ENCODE measurements at regions not wholly inside any gene's neighbourhood (a gene's known extent, or its start where the extent isn't known, plus 50 kb on each side); places are given as distances from the start of the nearest gene placed in this dataset.

DNA sequence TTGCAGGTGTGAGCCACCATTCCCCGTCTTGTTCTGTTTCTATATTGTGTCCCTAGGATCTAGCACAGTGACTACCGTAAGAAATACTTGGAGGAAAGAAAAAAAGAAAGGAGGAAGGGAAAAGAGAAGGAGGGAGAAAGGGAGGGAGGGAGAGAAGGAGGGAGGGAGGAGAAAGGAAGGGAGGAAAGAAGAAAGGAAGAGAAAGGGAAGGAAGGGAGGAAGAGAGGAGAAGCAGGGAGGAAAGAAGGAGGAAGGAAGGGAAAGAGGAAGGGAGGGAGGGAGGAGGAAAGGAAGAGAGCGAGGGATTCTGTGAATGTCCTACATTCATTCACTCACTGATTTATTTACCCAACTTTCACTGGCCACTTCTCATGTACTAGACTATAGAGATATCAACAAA lies 178.4 kb downstream of the MAFB start:
- Histone ChIP-seq H3K27ac (no peak overlapping the region), H4K20me1 (ENCODE audit: insufficient read depth) (no peaks in the 10 kb centered on the region), H3K79me2 (ENCODE audit: low read depth) (no peaks in the 10 kb centered on the region), H3F3A (ENCODE audit: insufficient read depth, low read depth) (no peaks in the 10 kb centered on the region), H3K36me3 (ENCODE audit: low read depth) (no peaks in the 10 kb centered on the region), H2AFZ (no peak overlapping the region), H3K27me3 (ENCODE audit: insufficient read depth, low read depth) (no peaks in the 10 kb centered on the region), H3K9me2 (ENCODE audit: insufficient read depth) (no peaks in the 10 kb centered on the region), H3K4me2 (no peak overlapping the region), H3K9me3 (ENCODE audit: insufficient read depth, low read depth) (no peaks in the 10 kb centered on the region), H3K4me3 (no peak overlapping the region), H3K4me1 (replicated peaks; ENCODE audit: insufficient read depth) (0 out of 2 replicates have a peak, but pooled peaks cover 5% of the 10 kb centered on the region)
- no TSS peak for BruUV-seq (replicated peaks)
- intact Hi-C loops (cut with micrococcal nuclease; ENCODE audit: unreplicated experiment), result no loop called here
- POLR2A ChIA-PET (ENCODE audit: unreplicated experiment), result no interaction called here
- CTCF ChIA-PET, result no interaction called here
- no peak for DNase-seq
- no peak for TF ChIP-seq EZH2 (IDR thresholded peaks at IDR 0.05; ENCODE audit: low read depth)
- TF ChIP-seq, protein P1, sequence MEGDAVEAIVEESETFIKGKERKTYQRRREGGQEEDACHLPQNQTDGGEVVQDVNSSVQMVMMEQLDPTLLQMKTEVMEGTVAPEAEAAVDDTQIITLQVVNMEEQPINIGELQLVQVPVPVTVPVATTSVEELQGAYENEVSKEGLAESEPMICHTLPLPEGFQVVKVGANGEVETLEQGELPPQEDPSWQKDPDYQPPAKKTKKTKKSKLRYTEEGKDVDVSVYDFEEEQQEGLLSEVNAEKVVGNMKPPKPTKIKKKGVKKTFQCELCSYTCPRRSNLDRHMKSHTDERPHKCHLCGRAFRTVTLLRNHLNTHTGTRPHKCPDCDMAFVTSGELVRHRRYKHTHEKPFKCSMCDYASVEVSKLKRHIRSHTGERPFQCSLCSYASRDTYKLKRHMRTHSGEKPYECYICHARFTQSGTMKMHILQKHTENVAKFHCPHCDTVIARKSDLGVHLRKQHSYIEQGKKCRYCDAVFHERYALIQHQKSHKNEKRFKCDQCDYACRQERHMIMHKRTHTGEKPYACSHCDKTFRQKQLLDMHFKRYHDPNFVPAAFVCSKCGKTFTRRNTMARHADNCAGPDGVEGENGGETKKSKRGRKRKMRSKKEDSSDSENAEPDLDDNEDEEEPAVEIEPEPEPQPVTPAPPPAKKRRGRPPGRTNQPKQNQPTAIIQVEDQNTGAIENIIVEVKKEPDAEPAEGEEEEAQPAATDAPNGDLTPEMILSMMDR (conservative IDR thresholded peaks at IDR 0.05), result no peak

DNA sequence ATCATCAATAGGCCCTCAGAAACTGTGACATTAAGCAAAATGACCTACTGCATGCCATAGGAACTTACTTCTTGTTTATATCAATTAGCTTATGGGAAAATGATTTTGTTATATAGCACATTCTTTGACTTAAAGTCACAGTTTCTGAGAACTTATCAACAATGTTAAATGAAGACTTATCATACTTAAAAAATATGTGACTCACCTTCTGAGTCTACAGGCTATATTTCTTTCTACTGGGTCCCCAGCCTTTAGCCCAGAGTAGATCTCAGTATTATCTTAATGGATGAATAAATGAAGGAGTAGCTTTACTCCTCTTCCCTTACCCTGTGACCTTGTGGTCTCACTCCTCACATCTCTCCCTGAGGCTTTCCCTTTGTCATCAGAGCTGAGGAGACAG lies 180.2 kb downstream of the MAFB start:
- ChIA-PET CTCF (no interaction called here), POLR2A (ENCODE audit: unreplicated experiment) (no interaction called here)
- no peaks in the 10 kb centered on the region for H3K9me2 ChIP-seq (ENCODE audit: insufficient read depth)
- no peaks in the 10 kb centered on the region for H3K9me3 ChIP-seq (ENCODE audit: insufficient read depth, low read depth)
- H3K27me3 ChIP-seq (ENCODE audit: insufficient read depth, low read depth), result no peaks in the 10 kb centered on the region
- H4K20me1 ChIP-seq (ENCODE audit: insufficient read depth), result no peaks in the 10 kb centered on the region
- no peak overlapping the region for H3K4me2 ChIP-seq
- no peaks in the 10 kb centered on the region for H3K36me3 ChIP-seq (ENCODE audit: low read depth)
- H3K79me2 ChIP-seq (ENCODE audit: low read depth), result no peaks in the 10 kb centered on the region
- intact Hi-C loops (cut with micrococcal nuclease; ENCODE audit: unreplicated experiment), result no loop called here
- no peak overlapping the region for H3K4me3 ChIP-seq
- TF ChIP-seq EZH2 (IDR thresholded peaks at IDR 0.05; ENCODE audit: low read depth), result no peak
- TF ChIP-seq, protein P1 (conservative IDR thresholded peaks at IDR 0.05), result no peak
- no TSS peak for BruUV-seq (replicated peaks)
- no peak overlapping the region for H3K27ac ChIP-seq
- H2AFZ ChIP-seq, result no peak overlapping the region
- DNase-seq, result peak in 1 of 2 experiments; percentile 43
- H3K4me1 ChIP-seq (replicated peaks; ENCODE audit: insufficient read depth), result 0 out of 2 replicates have a peak, but pooled peaks cover 5% of the 10 kb centered on the region
- H3F3A ChIP-seq (ENCODE audit: insufficient read depth, low read depth), result no peaks in the 10 kb centered on the region

DNA sequence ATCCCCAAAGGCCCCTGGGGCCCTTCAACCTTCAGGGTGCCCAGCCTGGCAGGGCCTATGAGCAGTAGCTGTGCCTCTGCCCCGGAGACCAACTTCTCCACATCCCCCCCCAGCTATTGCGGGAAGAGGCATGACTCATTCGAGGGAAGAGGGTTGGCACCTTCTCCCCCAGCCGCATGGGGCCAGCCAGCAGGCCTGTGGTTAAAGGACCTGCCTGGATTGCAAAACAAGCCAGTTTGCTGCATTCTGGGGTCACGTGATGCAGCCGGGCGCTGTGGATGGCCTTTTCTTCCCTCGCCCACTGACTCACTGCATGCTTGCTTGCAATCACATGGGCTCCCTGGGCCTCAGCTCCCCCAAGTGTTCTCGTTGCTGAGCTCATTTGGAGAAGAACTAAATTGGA lies 182.5 kb downstream of the MAFB start:
- Histone ChIP-seq H3K4me3 (no peak overlapping the region), H3K9me2 (ENCODE audit: insufficient read depth) (no peaks in the 10 kb centered on the region), H2AFZ (no peak overlapping the region), H4K20me1 (ENCODE audit: insufficient read depth) (no peaks in the 10 kb centered on the region), H3K27ac (no peak overlapping the region), H3K4me2 (no peak overlapping the region), H3K36me3 (ENCODE audit: low read depth) (no peaks in the 10 kb centered on the region), H3F3A (ENCODE audit: insufficient read depth, low read depth) (no peaks in the 10 kb centered on the region), H3K9me3 (ENCODE audit: insufficient read depth, low read depth) (no peaks in the 10 kb centered on the region), H3K79me2 (ENCODE audit: low read depth) (no peaks in the 10 kb centered on the region), H3K27me3 (ENCODE audit: insufficient read depth, low read depth) (no peaks in the 10 kb centered on the region), H3K4me1 (replicated peaks; ENCODE audit: insufficient read depth) (0 out of 2 replicates have a peak, but pooled peaks cover 5% of the 10 kb centered on the region)
- intact Hi-C loops (cut with micrococcal nuclease; ENCODE audit: unreplicated experiment), result no loop called here
- DNase-seq, result peak; percentile 37 to 74
- POLR2A ChIA-PET (ENCODE audit: unreplicated experiment), result interaction anchor here (0.7 kb wide), 1 partner anchor 1427 kb away, joined by 4 read pairs; no protein-coding TSS in a partner anchor
- no TSS peak for BruUV-seq (replicated peaks)
- CTCF ChIA-PET, result no interaction called here
- no peak for TF ChIP-seq EZH2 (IDR thresholded peaks at IDR 0.05; ENCODE audit: low read depth)
- TF ChIP-seq, protein P1 (conservative IDR thresholded peaks at IDR 0.05), result no peak
